H1 (cell line): ENCODE measurements at regions not wholly inside any gene's neighbourhood (a gene's known extent, or its start where the extent isn't known, plus 50 kb on each side); places are given as distances from the start of the nearest gene placed in this dataset.

Source experiments
- CTCF ChIA-PET: fragments of 300-600 bp; sonication (Branson Sonifier 250); formaldehyde crosslinking; loops from one replicate; lab custom pipeline; 2021; ENCODE audit not compliant: partially characterized antibody; lab: Charles Lee
- POLR2A ChIA-PET: fragments of 300-600 bp; sonication (Branson Sonifier 250); formaldehyde crosslinking; loops from one replicate; lab custom pipeline; 2021; ENCODE audit warnings: inconsistent platforms; ENCODE audit not compliant: partially characterized antibody; lab: Charles Lee
- DNase-seq, 2 experiments: peaks; one replicate each; pipeline versions ENCODE4 v3.0.0 to v3.0.0-alpha.2; 2010 to 2022; ENCODE audit warnings: low spot score in 2 of 2, low read depth in 1 of 2, mixed read lengths in 1 of 2
- FAIRE-seq: peaks from 2 replicates; lab custom pipeline; 2011; peaks lifted over from hg19 to GRCh38; lab: Jason Lieb, UNC
- H2AFZ ChIP-seq: 2 replicates; pipeline ENCODE4 v1.8.1; 2012; ENCODE audit warnings: low read length, inconsistent platforms
- H2AK5ac ChIP-seq: 2 replicates; pipeline ENCODE4 v1.6.1; 2013; ENCODE audit warnings: low read depth, low read length
- H2BK120ac ChIP-seq: replicated peaks from 2 replicates; pipeline ENCODE3; 2013; ENCODE audit warnings: low read depth, low read length, inconsistent platforms
- H2BK12ac ChIP-seq: 2 replicates; pipeline ENCODE4 v1.6.1; 2013; ENCODE audit warnings: low read depth, low read length
- H2BK15ac ChIP-seq: 2 replicates; pipeline ENCODE4 v1.6.1; 2013; ENCODE audit warnings: low read length
- H2BK20ac ChIP-seq: 2 replicates; pipeline ENCODE4 v1.6.1; 2013; ENCODE audit warnings: low read length
- H2BK5ac ChIP-seq: 2 replicates; pipeline ENCODE4 v1.6.1; 2013; ENCODE audit warnings: low read depth, low read length
- H3K14ac ChIP-seq: 2 replicates; pipeline ENCODE4 v1.6.1; 2013; ENCODE audit warnings: inconsistent platforms; ENCODE audit not compliant: insufficient read length
- H3K18ac ChIP-seq: 2 replicates; pipeline ENCODE4 v1.6.1; 2013; ENCODE audit warnings: low read length; ENCODE audit errors: extremely low read depth
- H3K23ac ChIP-seq: 2 replicates; pipeline ENCODE4 v1.6.1; 2013; ENCODE audit warnings: inconsistent platforms; ENCODE audit not compliant: insufficient read length
- H3K23me2 ChIP-seq: 2 replicates; pipeline ENCODE4 v1.6.1; 2013; ENCODE audit warnings: low read depth, low read length
- H3K27ac ChIP-seq: 2 replicates; pipeline ENCODE4 v1.6.1; 2011; ENCODE audit warnings: low read depth, low read length, inconsistent platforms
- H3K27me3 ChIP-seq, 4 experiments: replicated peaks in 1 of 4; 1 replicate in 1 of 4; 2 replicates in 3 of 4; pipeline versions ENCODE4 v1.6.1 to v1.8.1; 2011 to 2013; ENCODE audit warnings: low read length in 3 of 4, mild to moderate bottlenecking in 3 of 4, inconsistent platforms in 2 of 4, mixed read lengths in 2 of 4, moderate library complexity in 1 of 4; ENCODE audit not compliant: control insufficient read depth in 3 of 4, insufficient read depth in 3 of 4; ENCODE audit errors: extremely low read depth in 1 of 4
- H3K36me3 ChIP-seq, 4 experiments: 2 replicates each; pipeline versions ENCODE4 v1.6.1 to v1.8.1; 2011 to 2013; ENCODE audit warnings: mild to moderate bottlenecking in 4 of 4, low read length in 3 of 4, moderate library complexity in 2 of 4, control low read depth in 1 of 4, inconsistent platforms in 1 of 4; ENCODE audit not compliant: insufficient read depth in 4 of 4, control insufficient read depth in 2 of 4
- H3K4ac ChIP-seq: replicated peaks from 2 replicates; pipeline ENCODE3; 2013; ENCODE audit warnings: low read length, low read depth, mixed read lengths, inconsistent platforms; ENCODE audit not compliant: insufficient read length
- H3K4me1 ChIP-seq, 4 experiments: replicated peaks in 1 of 4; 1 replicate in 1 of 4; 2 replicates in 3 of 4; pipeline versions ENCODE4 v1.6.1 to v1.8.1; 2011 to 2013; ENCODE audit warnings: low read length in 3 of 4, inconsistent platforms in 2 of 4, mixed read lengths in 1 of 4; ENCODE audit not compliant: insufficient read depth in 4 of 4, control insufficient read depth in 3 of 4
- H3K4me2 ChIP-seq, 2 experiments: 2 replicates each; pipeline versions ENCODE4 v1.6.1 to v1.8.1; 2011 to 2013; ENCODE audit warnings: low read depth in 2 of 2, low read length in 2 of 2, control low read depth in 1 of 2, inconsistent platforms in 1 of 2, mild to moderate bottlenecking in 1 of 2; ENCODE audit not compliant: insufficient read depth in 1 of 2
- H3K4me3 ChIP-seq, 4 experiments: fragments of 200-600, 300-600 bp in 1 of 4; sonication (generic), shearing (Covaris generic), sonication (Bioruptor Twin) in 1 of 4; 2 replicates each; pipeline versions ENCODE4 v1.5.1 to v1.8.1; 2011 to 2016; ENCODE audit warnings: low read length in 4 of 4, low read depth in 3 of 4, control low read depth in 2 of 4, inconsistent platforms in 2 of 4, mild to moderate bottlenecking in 2 of 4, mixed read lengths in 1 of 4, moderate library complexity in 1 of 4; ENCODE audit not compliant: insufficient read depth in 2 of 4; ENCODE audit errors: extremely low read depth in 1 of 4
- H3K56ac ChIP-seq: replicated peaks from 2 replicates; pipeline ENCODE3; 2013; ENCODE audit warnings: low read depth, mild to moderate bottlenecking, mixed read lengths, low read length, inconsistent platforms; ENCODE audit not compliant: insufficient read length
- H3K79me1 ChIP-seq: 2 replicates; pipeline ENCODE4 v1.6.1; 2013; ENCODE audit warnings: low read depth, low read length, control low read depth
- H3K79me2 ChIP-seq, 2 experiments: 2 replicates each; pipeline versions ENCODE4 v1.6.1 to v1.8.1; 2012 to 2013; ENCODE audit warnings: low read length in 2 of 2, mild to moderate bottlenecking in 2 of 2, inconsistent platforms in 1 of 2; ENCODE audit not compliant: insufficient read depth in 2 of 2, control insufficient read depth in 1 of 2
- H3K9ac ChIP-seq, 4 experiments: replicated peaks in 1 of 4; 1 replicate in 1 of 4; 2 replicates in 3 of 4; pipeline versions ENCODE4 v1.6.1 to v1.8.1; 2011 to 2013; ENCODE audit warnings: low read depth in 3 of 4, low read length in 3 of 4, control low read depth in 2 of 4, mild to moderate bottlenecking in 2 of 4, moderate library complexity in 2 of 4, inconsistent platforms in 1 of 4; ENCODE audit errors: extremely low read depth in 1 of 4
- H3K9me3 ChIP-seq, 2 experiments: 2 replicates each; pipeline versions ENCODE4 v1.6.1 to v1.8.1; 2012 to 2013; ENCODE audit warnings: mild to moderate bottlenecking in 2 of 2, moderate library complexity in 2 of 2, control low read depth in 1 of 2, inconsistent platforms in 1 of 2, low read depth in 1 of 2, low read length in 1 of 2, mixed read lengths in 1 of 2; ENCODE audit not compliant: insufficient read depth in 2 of 2
- H4K20me1 ChIP-seq, 2 experiments: replicated peaks in 1 of 2; 2 replicates each; pipeline versions ENCODE3 to v1.8.1; 2011 to 2013; ENCODE audit warnings: inconsistent platforms in 2 of 2, low read length in 2 of 2, mild to moderate bottlenecking in 1 of 2; ENCODE audit not compliant: insufficient read depth in 2 of 2, control insufficient read depth in 1 of 2
- H4K5ac ChIP-seq: 2 replicates; pipeline ENCODE4 v1.6.1; 2013; ENCODE audit warnings: low read length, low read depth, mixed read lengths, inconsistent platforms; ENCODE audit not compliant: insufficient read length
- H4K8ac ChIP-seq: 2 replicates; pipeline ENCODE4 v1.8.0; 2013; ENCODE audit warnings: mild to moderate bottlenecking, moderate library complexity, low read length, inconsistent platforms; ENCODE audit not compliant: insufficient read depth; ENCODE audit errors: extremely low read depth
- H4K91ac ChIP-seq: replicated peaks from 2 replicates; pipeline ENCODE3; 2013; ENCODE audit warnings: low read length, mixed read lengths, inconsistent platforms; ENCODE audit not compliant: insufficient read length
- ATF2 ChIP-seq: IDR thresholded peaks from 2 replicates; pipeline ENCODE4 v1.6.1; 2012; ENCODE audit warnings: low read length, inconsistent platforms
- CREB1 ChIP-seq: IDR thresholded peaks from 2 replicates; pipeline ENCODE4 v1.6.1; 2012; ENCODE audit warnings: inconsistent platforms
- CTCF ChIP-seq, 3 experiments: IDR thresholded peaks; 1 replicate in 2 of 3; 2 replicates in 1 of 3; pipeline versions ENCODE4 v1.5.1 to v1.6.1; 2011; ENCODE audit warnings: low read length in 3 of 3, mild to moderate bottlenecking in 3 of 3, inconsistent platforms in 2 of 3, low read depth in 1 of 3, moderate library complexity in 1 of 3; ENCODE audit not compliant: insufficient read depth in 1 of 3; ENCODE audit errors: control extremely low read depth in 1 of 3
- EP300 ChIP-seq, 2 experiments: IDR thresholded peaks; 1 replicate in 1 of 2; 2 replicates in 1 of 2; pipeline ENCODE4 v1.6.1; 2011 to 2012; ENCODE audit warnings: low read depth in 2 of 2, low read length in 2 of 2, mild to moderate bottlenecking in 2 of 2, borderline replicate concordance in 1 of 2, inconsistent platforms in 1 of 2, moderate library complexity in 1 of 2
- MAX ChIP-seq: IDR thresholded peaks from 2 replicates; pipeline ENCODE4 v1.6.1; 2012; ENCODE audit warnings: inconsistent platforms
- PHF8 ChIP-seq: fragments of 200-600 bp; sonication (generic); conservative IDR thresholded peaks from 2 replicates; pipeline ENCODE4 v1.7.1; 2012; ENCODE audit warnings: low read depth, mild to moderate bottlenecking, inconsistent platforms, low read length, moderate library complexity
- POLR2A ChIP-seq, 2 experiments: IDR thresholded peaks; 1 replicate in 1 of 2; 2 replicates in 1 of 2; pipeline ENCODE4 v1.6.1; 2011; ENCODE audit warnings: low read depth in 2 of 2, low read length in 2 of 2, mild to moderate bottlenecking in 2 of 2; ENCODE audit errors: control extremely low read depth in 1 of 2
- RAD21 ChIP-seq, 2 experiments: IDR thresholded peaks in 1 of 2; conservative IDR thresholded peaks in 1 of 2; 2 replicates each; pipeline ENCODE4 v1.6.1; 2011; ENCODE audit warnings: low read depth in 2 of 2, low read length in 2 of 2, improper control_type of control experiment in 1 of 2, inconsistent platforms in 1 of 2, mild to moderate bottlenecking in 1 of 2, moderate library complexity in 1 of 2
- RNF2 ChIP-seq: fragments of 200-900, 300-1000 bp; sonication (generic); IDR thresholded peaks from 2 replicates; pipeline ENCODE4 v1.7.1; 2016; ENCODE audit warnings: borderline replicate concordance, low read depth, mild to moderate bottlenecking, antibody characterized with exemption, low read length; ENCODE audit not compliant: poor library complexity, severe bottlenecking; ENCODE audit errors: missing control alignments
- TAF1 ChIP-seq: IDR thresholded peaks from 2 replicates; pipeline ENCODE4 v1.6.1; 2011; ENCODE audit warnings: mild to moderate bottlenecking, low read depth, low read length
- WGBS, 2 experiments: shearing (Covaris generic) in 1 of 2; methylation state at CpG; one replicate each; pipeline versions ENCODE4 v1.1.6 to v1.1.7; 2013 to 2015; ENCODE audit warnings: low lambda C conversion rate in 2 of 2, mixed read lengths in 2 of 2, inconsistent platforms in 1 of 2, low coverage in 1 of 2, missing lambda C conversion rate in 1 of 2; ENCODE audit not compliant: insufficient replicate concordance in 2 of 2, insufficient coverage in 1 of 2, insufficient read length in 1 of 2; ENCODE audit errors: extremely low coverage in 1 of 2, missing lambda C conversion rate in 1 of 2; 5-methylcytosine and 5-hydroxymethylcytosine counted together

- H4K5ac ChIP-seq: no peak overlapping the region
- no peak overlapping the region for H3K4ac ChIP-seq
- no peak for FAIRE-seq
- no peak overlapping the region for H3K4me2 ChIP-seq
- no peak overlapping the region for H3K14ac ChIP-seq
- no peaks in the 10 kb centered on the region for H4K20me1 ChIP-seq
- no peak overlapping the region for H3K56ac ChIP-seq
- POLR2A ChIA-PET: no interaction called here
- H2BK120ac ChIP-seq: no peak overlapping the region
- no peak overlapping the region for H4K8ac ChIP-seq
- H2BK20ac ChIP-seq: no peak overlapping the region
- H3K23ac ChIP-seq: no peak overlapping the region
- H2BK15ac ChIP-seq: no peak overlapping the region
- H3K9ac ChIP-seq: no peak overlapping the region
- H3K36me3 ChIP-seq: no peaks in the 10 kb centered on the region
- 83% methylated on average over 1 of the region's 1 CpG; no CpG with 5 or more reads in 1 of the 2 experiments for WGBS, 2 experiments
- H2AK5ac ChIP-seq: no peak overlapping the region
- no peak overlapping the region for H4K91ac ChIP-seq
- no peaks in the 10 kb centered on the region for H3K4me1 ChIP-seq
- no peaks in the 10 kb centered on the region for H3K27me3 ChIP-seq
- H3K4me3 ChIP-seq: no peak overlapping the region
- H3K9me3 ChIP-seq: no peaks in the 10 kb centered on the region
- H3K79me2 ChIP-seq: no peaks in the 10 kb centered on the region
- no peak overlapping the region for H2BK12ac ChIP-seq
- no peak overlapping the region for H2AFZ ChIP-seq
- no peak overlapping the region for H2BK5ac ChIP-seq
- no peak overlapping the region for H3K18ac ChIP-seq
- H3K23me2 ChIP-seq: no peaks in the 10 kb centered on the region
- H3K27ac ChIP-seq: no peak overlapping the region
- H3K79me1 ChIP-seq: no peaks in the 10 kb centered on the region
- DNase-seq: no peak
- CTCF ChIA-PET: no interaction called here
- TF ChIP-seq RAD21 (IDR thresholded peaks at IDR 0.05 in 1 of 2, conservative IDR thresholded peaks at IDR 0.05 in 1 of 2; ENCODE audit: low read depth in 2 of 2, low read length in 2 of 2) (no peak), CREB1 (no peak), TAF1 (no peak), MAX (no peak), ATF2 (no peak), POLR2A (IDR thresholded peaks at IDR 0.05; ENCODE audit: control extremely low read depth in 1 of 2, low read depth in 2 of 2, low read length in 2 of 2) (no peak), PHF8 (no peak), EP300 (IDR thresholded peaks at IDR 0.05; ENCODE audit: borderline replicate concordance in 1 of 2, low read depth in 2 of 2, low read length in 2 of 2) (no peak), CTCF (IDR thresholded peaks at IDR 0.05; ENCODE audit: control extremely low read depth in 1 of 3, insufficient read depth in 1 of 3, low read depth in 1 of 3, low read length in 3 of 3) (no peak), RNF2 (no peak)
Observed at GRCh38 chrY:19477959-19478358, 266.6 kb downstream of the KDM5D start.
